B cell (primary cell): ENCODE measurements at regions not wholly inside any gene's neighbourhood (a gene's known extent, or its start where the extent isn't known, plus 50 kb on each side); places are given as distances from the start of the nearest gene placed in this dataset.

Source experiments
- ATAC-seq: fragments of 200-7000 bp; cut with Tn5 transposase; one replicate; pipeline ENCODE4 v1.10.0; 2021; ENCODE audit warnings: low read depth, mild to moderate bottlenecking, moderate number of reproducible peaks, moderate library complexity
- CTCF ChIA-PET: fragments of 350-600 bp; sonication (Branson Sonifier 250); formaldehyde crosslinking; loops from one replicate; lab custom pipeline; 2021; ENCODE audit warnings: antibody characterized with exemption, inconsistent platforms; lab: Charles Lee
- POLR2A ChIA-PET: fragments of 350-600 bp; sonication (Branson Sonifier 250); formaldehyde crosslinking; loops from one replicate; lab custom pipeline; 2021; ENCODE audit warnings: antibody characterized with exemption; lab: Charles Lee
- DNase-seq: peaks from one replicate; pipeline ENCODE4 v3.0.0; 2013
- H2AFZ ChIP-seq: 2 replicates; pipeline ENCODE4 v1.6.1; 2012; ENCODE audit warnings: mild to moderate bottlenecking, low read depth, low read length; ENCODE audit not compliant: insufficient read depth, poor library complexity, severe bottlenecking
- H3K27ac ChIP-seq, 2 donors: 1 replicate in 1 of 2; 2 replicates in 1 of 2; pipeline ENCODE4 v1.5.1; 2012 to 2013; ENCODE audit warnings: low read length in 2 of 2, mild to moderate bottlenecking in 2 of 2, moderate library complexity in 1 of 2
- H3K27me3 ChIP-seq, 4 experiments: fragments of 200-600 bp in 1 of 4; sonication (generic) in 1 of 4; replicated peaks in 1 of 4; 1 replicate in 2 of 4; 2 replicates in 2 of 4; pipeline versions ENCODE4 v1.6.1 to v1.7.0; 2013 to 2016; ENCODE audit warnings: low read length in 3 of 4, mild to moderate bottlenecking in 2 of 4, mixed read lengths in 1 of 4, moderate library complexity in 1 of 4; ENCODE audit not compliant: insufficient read depth in 4 of 4, control insufficient read depth in 3 of 4; ENCODE audit errors: control extremely low read depth in 1 of 4
- H3K36me3 ChIP-seq, 2 experiments: replicated peaks in 1 of 2; 1 replicate in 1 of 2; 2 replicates in 1 of 2; pipeline versions ENCODE4 v1.6.1 to v1.7.1; 2013; ENCODE audit warnings: low read length in 1 of 2; ENCODE audit not compliant: insufficient read depth in 2 of 2, control insufficient read depth in 1 of 2; ENCODE audit errors: control extremely low read depth in 1 of 2, extremely low read depth in 1 of 2
- H3K4me1 ChIP-seq, 2 donors: fragments of 200-600 bp in 1 of 2; sonication (generic) in 1 of 2; 1 replicate in 1 of 2; 2 replicates in 1 of 2; pipeline versions ENCODE4 v1.5.1 to v1.6.1; 2013 to 2017; ENCODE audit warnings: low read length in 2 of 2; ENCODE audit not compliant: control insufficient read depth in 2 of 2, insufficient read depth in 2 of 2
- H3K4me2 ChIP-seq: replicated peaks from 2 replicates; pipeline ENCODE3; 2012; ENCODE audit warnings: mild to moderate bottlenecking, low read depth, low read length; ENCODE audit not compliant: poor library complexity, severe bottlenecking
- H3K4me3 ChIP-seq, 5 experiments: fragments of 200-600 bp in 1 of 5; sonication (generic) in 1 of 5; 1 replicate in 3 of 5; 2 replicates in 2 of 5; pipeline versions ENCODE4 v1.5.1 to v1.7.0; 2011 to 2016; ENCODE audit warnings: low read length in 4 of 5, mild to moderate bottlenecking in 4 of 5, low read depth in 2 of 5, control low read depth in 1 of 5, moderate library complexity in 1 of 5; ENCODE audit not compliant: insufficient read depth in 1 of 5; ENCODE audit errors: control extremely low read depth in 1 of 5, extremely low read depth in 1 of 5
- H3K79me2 ChIP-seq: fragments of 200-600 bp; sonication (generic); one replicate; pipeline ENCODE4 v1.6.0; 2016; ENCODE audit warnings: low read length; ENCODE audit not compliant: control insufficient read depth, insufficient read depth
- H3K9ac ChIP-seq: fragments of 200-600 bp; sonication (generic); 2 replicates; pipeline ENCODE4 v1.6.1; 2017; ENCODE audit warnings: mild to moderate bottlenecking, low read length, moderate library complexity
- H3K9me3 ChIP-seq, 3 donors: one replicate each; pipeline versions ENCODE4 v1.6.1 to v1.7.1; 2013; ENCODE audit warnings: low read length in 2 of 3; ENCODE audit not compliant: control insufficient read depth in 2 of 3, insufficient read depth in 1 of 3; ENCODE audit errors: control extremely low read depth in 1 of 3
- H4K20me1 ChIP-seq: 2 replicates; pipeline ENCODE4 v1.6.0; 2012; ENCODE audit warnings: mild to moderate bottlenecking, low read length; ENCODE audit not compliant: insufficient read depth, control insufficient read depth, poor library complexity, severe bottlenecking
- H3K27ac Mint-ChIP-seq: one replicate; pipeline ENCODE4 v1.8.0; 2021; ENCODE audit warnings: mixed read lengths
- H3K27me3 Mint-ChIP-seq: one replicate; pipeline ENCODE4 v1.8.0; 2021; ENCODE audit warnings: mixed read lengths
- H3K4me1 Mint-ChIP-seq: one replicate; pipeline ENCODE4 v1.8.0; 2021; ENCODE audit warnings: mixed read lengths
- H3K4me3 Mint-ChIP-seq: one replicate; pipeline ENCODE4 v1.8.0; 2021; ENCODE audit warnings: mixed read lengths
- H3K9me3 Mint-ChIP-seq: one replicate; pipeline ENCODE4 v1.8.0; 2022; ENCODE audit warnings: mixed read lengths; ENCODE audit not compliant: insufficient read depth
- EZH2 ChIP-seq: IDR thresholded peaks from 2 replicates; pipeline ENCODE4 v1.6.1; 2012; ENCODE audit warnings: borderline replicate concordance, low read depth, mild to moderate bottlenecking, moderate library complexity, low read length; ENCODE audit not compliant: insufficient read depth, poor library complexity, severe bottlenecking
- WGBS: methylation state at CpG from one replicate; pipeline ENCODE4 v1.1.5; 2013; ENCODE audit warnings: missing lambda C conversion rate; ENCODE audit not compliant: insufficient coverage; 5-methylcytosine and 5-hydroxymethylcytosine counted together
- intact Hi-C: fragments of 100-400 bp; cut with micrococcal nuclease; formaldehyde crosslinking; loops from one replicate; pipeline ENCODE4 v1.10.0; 2022
- TF ChIP-seq, protein P1 (sequence below): fragments of 200-600 bp; IDR thresholded peaks from one replicate; pipeline ENCODE4 v1.8.0; 2022; ENCODE audit warnings: antibody characterized with exemption, mild to moderate bottlenecking

DNA sequence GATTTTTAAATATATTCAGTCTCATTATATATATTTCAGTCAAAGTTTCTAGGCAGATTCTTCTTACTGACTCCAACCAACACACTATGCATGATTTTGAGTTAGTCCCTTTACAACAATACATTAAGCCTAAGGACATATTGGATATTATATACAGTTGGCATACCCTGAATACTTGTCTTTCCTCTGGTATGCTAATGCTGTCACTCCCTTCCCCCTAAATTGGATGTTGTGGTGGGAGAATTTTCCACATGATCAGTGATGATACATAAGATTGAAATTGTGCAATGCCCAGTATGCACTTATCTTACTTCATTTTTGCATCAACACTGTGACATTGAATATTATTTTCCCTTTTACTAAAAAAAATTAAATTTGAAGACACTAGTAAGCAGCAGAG is 935.2 kb downstream of the PCDH7 start:
- intact Hi-C loops = no loop called here
- no peak for TF ChIP-seq EZH2
- TF ChIP-seq, protein P1, sequence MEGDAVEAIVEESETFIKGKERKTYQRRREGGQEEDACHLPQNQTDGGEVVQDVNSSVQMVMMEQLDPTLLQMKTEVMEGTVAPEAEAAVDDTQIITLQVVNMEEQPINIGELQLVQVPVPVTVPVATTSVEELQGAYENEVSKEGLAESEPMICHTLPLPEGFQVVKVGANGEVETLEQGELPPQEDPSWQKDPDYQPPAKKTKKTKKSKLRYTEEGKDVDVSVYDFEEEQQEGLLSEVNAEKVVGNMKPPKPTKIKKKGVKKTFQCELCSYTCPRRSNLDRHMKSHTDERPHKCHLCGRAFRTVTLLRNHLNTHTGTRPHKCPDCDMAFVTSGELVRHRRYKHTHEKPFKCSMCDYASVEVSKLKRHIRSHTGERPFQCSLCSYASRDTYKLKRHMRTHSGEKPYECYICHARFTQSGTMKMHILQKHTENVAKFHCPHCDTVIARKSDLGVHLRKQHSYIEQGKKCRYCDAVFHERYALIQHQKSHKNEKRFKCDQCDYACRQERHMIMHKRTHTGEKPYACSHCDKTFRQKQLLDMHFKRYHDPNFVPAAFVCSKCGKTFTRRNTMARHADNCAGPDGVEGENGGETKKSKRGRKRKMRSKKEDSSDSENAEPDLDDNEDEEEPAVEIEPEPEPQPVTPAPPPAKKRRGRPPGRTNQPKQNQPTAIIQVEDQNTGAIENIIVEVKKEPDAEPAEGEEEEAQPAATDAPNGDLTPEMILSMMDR = no peak

DNA sequence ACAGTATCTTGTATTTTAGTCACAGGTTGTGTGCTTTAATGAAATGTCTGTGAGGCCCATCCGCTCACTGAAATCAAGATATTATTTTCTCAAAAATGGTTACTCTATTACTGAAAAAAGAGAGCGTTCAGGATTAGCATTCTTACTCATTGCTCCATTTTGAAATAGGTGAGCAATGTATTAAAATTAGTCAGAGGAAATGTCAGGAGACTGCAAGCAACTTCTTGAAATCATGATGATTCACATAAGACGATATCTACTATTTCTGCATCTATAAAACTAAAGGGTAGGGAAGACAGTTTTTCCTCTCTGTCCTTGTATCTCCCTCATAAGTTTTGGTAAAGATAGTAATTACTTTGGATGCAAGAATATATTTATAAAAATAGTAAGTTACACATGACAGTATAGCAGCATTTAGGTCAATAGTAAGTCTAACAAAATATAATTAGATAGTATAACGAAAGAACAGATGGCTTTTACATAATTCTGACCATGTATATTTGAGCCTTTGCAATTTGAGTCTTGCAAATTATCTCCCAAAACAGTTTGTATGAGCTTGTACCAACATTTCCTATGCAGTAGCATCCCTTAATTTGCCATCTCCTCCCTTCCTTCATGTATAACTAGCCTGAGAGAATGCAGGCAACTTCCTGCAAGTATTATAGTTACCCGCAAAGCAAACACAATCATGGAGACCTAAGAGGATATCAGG is 937.8 kb downstream of the PCDH7 start:
- Histone ChIP-seq H3K4me3 (no peak overlapping the region), H3K4me2 (no peak overlapping the region), H3K27ac (no peak overlapping the region), H3K9me3 (no peaks in the 10 kb centered on the region), H3K27me3 (no peaks in the 10 kb centered on the region), H3K9ac (no peak overlapping the region), H4K20me1 (no peaks in the 10 kb centered on the region), H2AFZ (no peak overlapping the region), H3K4me1 (no peaks in the 10 kb centered on the region), H3K36me3 (no peaks in the 10 kb centered on the region), H3K79me2 (no peaks in the 10 kb centered on the region)
- Mint-ChIP-seq H3K9me3 (peaks cover 2% of the 10 kb centered on the region), H3K4me1 (no peaks in the 10 kb centered on the region), H3K4me3 (no peak overlapping the region), H3K27ac (no peak overlapping the region), H3K27me3 (no peaks in the 10 kb centered on the region)
- no peak for TF ChIP-seq EZH2
- TF ChIP-seq, protein P1 = no peak
- ChIA-PET POLR2A (no interaction called here), CTCF (no interaction called here)
- intact Hi-C loops = no loop called here
- no peak for DNase-seq
- WGBS = no CpG with 5 or more reads among the region's 5 CpGs
- no peak for ATAC-seq

More for the DNA sequence above, 935.2 kb downstream of the PCDH7 start:
- Histone ChIP-seq H3K4me1 (no peaks in the 10 kb centered on the region), H3K4me2 (no peak overlapping the region), H2AFZ (no peak overlapping the region), H3K27me3 (no peaks in the 10 kb centered on the region), H3K4me3 (no peak overlapping the region), H3K27ac (no peak overlapping the region), H4K20me1 (no peaks in the 10 kb centered on the region), H3K9ac (no peak overlapping the region), H3K36me3 (no peaks in the 10 kb centered on the region), H3K9me3 (no peaks in the 10 kb centered on the region), H3K79me2 (no peaks in the 10 kb centered on the region)
- DNase-seq (no peak), ATAC-seq (no peak)
- Mint-ChIP-seq H3K27me3 (no peaks in the 10 kb centered on the region), H3K4me3 (no peak overlapping the region), H3K27ac (no peak overlapping the region), H3K4me1 (no peaks in the 10 kb centered on the region), H3K9me3 (peaks cover under 1% of the 10 kb centered on the region)
- ChIA-PET POLR2A (no interaction called here), CTCF (no interaction called here)
